Stimulated activated CD4-positive, alpha-beta T cell treated with anti-CD3 and anti-CD28 coated beads, Interleukin-4, amount 100 ng/mL, for 48 hours (primary cell): ENCODE measurements at regions not wholly inside any gene's neighbourhood (a gene's known extent, or its start where the extent isn't known, plus 50 kb on each side); places are given as distances from the start of the nearest gene placed in this dataset.

ENCODE experiments used
- DNase-seq, 2 donors: peaks; one replicate each; pipeline ENCODE4 v3.0.0-alpha.2; 2020; ENCODE audit warnings: low read depth in 2 of 2

DNA sequence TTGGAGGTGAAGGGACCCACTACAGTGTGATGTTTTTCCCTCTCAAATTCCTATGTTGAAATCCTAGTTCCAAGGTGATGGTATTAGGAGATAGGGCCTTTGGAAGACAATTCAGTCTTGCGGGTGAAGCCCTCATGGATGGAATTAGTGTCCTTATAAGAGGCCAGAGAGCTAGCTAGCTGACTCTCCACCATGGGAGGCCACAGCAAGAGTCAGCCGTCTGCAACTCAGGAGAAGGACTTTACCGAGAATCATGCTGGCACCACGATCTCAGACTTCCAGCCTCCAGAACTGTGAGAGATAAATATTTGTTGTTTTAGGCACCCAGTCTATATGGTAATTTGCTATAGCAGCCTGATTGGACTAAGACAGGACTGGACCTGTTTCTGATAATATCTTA is 461.4 kb downstream of the TSN start:
- DNase-seq: no peak

DNA sequence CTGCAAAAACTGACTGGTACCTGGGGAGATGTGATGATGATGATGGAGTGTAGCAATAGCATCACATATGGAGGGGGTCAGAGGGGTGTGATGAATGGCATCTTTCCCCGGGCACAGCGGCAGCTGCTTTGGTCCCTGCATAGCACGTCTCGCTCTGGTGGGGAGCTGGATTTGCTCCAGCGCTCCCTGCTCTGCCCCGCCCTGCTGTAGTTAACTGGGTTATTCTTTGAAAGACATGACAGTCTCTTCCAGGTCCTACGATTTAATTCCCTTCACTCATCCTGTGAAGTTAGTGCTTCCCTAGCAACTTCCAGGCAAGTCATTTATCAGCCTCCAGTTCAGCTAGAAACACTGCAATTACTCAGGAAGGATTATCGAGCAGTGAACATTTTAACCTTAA is 463.1 kb downstream of the TSN start:
- DNase-seq: no peak

DNA sequence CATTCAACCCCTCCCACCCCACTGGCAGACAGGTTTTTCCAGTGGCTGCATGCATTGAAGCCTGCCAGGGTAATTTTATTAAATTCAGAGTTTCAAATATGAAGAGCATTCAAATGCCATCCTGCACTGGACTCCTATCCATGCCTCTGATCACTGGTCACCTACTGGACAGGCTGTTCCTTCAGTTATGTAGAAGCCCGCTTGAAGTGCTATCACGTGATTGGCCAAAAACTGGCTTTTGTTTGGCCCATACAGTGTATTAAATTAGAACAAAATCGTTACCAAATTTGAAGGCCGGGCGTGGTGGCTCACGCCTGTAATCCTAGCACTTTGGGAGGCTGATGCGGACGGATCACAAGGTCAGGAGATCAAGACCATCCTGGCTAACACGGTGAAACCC is 464.1 kb downstream of the TSN start:
- no peak for DNase-seq

DNA sequence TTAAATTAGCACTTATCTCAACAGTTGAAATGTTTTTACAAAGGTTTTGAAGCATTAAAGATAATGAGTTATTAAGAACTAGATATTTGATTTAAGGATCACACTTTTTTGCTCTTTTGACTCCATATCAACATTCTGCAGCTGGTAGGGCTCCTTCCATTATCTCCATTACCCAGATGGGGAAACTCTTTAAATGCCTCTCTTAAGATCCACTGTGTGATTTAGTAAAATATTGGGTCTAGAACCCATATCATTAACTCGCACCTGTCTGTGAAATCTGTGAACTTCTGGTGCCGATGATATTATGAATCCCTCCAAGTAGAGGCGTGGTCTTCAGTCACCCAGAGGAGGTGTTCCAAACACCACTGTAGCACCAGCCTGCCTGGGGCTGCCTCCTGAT is 466.2 kb downstream of the TSN start:
- DNase-seq: no peak

DNA sequence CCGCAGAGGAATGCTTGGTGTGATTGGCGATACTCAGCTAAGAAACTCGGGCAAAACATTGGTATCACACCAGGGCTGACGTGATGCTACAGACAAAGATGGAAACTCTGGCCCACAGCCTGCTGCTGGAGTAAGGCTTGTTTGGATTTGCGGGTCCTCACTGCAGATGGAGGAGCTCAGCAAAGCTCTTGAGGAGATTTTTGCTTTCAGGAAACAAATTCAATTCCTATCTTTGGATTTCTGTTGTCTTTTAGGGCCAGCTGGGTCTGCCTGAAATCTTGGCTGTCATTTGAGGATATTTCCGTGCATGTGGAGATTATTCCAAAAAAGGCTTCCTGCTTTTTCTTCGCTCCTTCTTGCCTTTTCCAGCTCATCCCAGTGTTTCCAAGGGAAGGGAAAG is 475.8 kb downstream of the TSN start:
- DNase-seq: no peak

DNA sequence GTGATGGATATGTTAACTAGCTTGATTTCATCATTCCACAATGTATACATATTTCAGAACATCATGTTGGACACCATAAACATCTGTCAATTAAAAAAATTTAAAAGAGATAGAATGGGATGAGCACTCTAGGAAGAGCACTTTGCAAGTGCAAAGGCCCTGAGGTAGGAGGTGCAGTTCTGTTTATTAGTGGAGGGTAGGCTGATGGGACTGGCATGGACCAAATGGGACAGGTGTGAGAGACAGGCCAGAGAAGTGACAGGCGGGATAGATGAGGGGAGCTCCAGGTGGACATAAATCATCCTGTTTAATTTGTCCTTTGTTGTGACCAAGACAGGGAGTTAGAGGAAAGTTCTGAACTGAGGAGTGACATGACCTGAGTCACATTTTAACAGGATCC is 477.9 kb downstream of the TSN start:
- DNase-seq: no peak

DNA sequence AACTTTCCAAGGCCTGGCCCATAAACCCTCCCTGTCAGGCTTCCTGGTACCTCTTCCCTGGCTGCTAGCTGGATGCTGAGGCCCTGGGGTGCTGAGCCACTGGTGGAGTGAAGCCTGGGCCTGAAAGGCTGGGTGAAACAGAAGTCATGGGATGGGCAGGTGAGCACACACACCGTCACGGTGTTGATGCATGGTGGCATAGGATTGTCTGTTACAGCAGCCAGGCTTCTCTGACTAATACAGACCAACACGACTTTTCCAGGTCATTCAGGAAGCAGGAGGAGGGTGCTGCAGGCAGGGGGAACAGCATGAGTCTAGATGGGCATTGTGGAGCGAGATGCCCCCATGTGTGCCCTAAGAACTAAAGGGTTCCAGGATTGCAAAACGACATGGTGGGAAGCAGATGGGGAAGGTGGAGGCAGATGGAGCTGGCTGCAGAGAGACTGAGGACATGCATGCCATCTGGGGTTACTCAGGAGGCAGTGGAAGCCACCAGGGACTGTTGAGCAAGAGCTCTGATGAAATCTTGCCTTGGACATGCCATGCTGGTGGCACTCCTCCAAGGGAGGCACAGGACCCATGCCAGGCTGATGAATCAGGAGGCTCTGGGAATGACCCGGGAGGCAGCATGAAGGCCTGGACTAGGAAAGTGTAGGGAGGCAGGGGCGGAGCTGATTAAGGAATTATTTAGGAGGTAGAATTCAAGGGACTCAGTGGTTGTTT is 480.9 kb downstream of the TSN start:
- DNase-seq: no peak

DNA sequence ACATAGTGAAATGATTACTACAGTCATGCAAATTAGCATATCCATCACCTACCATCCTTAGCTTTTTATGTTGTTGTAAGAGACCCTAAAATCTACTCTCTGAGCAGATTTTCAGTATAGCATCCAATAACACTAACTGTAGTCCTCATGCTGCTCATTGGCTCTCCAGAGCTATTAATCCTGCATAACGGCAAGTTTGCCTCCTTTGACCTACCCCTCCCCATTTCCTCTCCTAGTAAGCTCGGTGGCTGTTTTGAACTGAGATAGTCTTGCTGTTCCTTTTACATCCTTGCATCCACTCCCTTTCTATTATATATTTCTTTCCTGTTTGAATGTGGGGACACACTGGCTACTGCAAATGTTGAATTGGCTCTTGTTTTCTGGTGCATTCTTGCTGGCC is 481.5 kb downstream of the TSN start:
- DNase-seq: no peak

DNA sequence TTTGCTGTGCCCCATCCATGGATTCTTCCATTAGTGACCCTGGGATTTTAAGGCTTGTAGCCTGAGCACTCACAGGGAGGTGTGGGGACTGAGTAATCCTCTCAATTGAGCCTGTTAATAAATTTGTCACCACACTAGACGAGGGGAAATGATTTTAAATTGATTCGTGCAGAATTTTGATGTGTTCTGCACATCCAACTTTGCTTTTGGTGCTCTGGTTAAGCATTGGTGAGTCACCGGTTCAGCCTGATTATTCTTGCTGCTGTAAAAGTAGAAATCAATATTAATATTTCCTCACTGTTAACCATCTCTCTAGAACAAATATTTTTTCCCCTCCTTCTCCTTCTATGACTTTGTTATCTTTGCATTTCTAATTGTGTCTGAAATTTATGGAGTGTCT is 482.0 kb downstream of the TSN start:
- DNase-seq: no peak

DNA sequence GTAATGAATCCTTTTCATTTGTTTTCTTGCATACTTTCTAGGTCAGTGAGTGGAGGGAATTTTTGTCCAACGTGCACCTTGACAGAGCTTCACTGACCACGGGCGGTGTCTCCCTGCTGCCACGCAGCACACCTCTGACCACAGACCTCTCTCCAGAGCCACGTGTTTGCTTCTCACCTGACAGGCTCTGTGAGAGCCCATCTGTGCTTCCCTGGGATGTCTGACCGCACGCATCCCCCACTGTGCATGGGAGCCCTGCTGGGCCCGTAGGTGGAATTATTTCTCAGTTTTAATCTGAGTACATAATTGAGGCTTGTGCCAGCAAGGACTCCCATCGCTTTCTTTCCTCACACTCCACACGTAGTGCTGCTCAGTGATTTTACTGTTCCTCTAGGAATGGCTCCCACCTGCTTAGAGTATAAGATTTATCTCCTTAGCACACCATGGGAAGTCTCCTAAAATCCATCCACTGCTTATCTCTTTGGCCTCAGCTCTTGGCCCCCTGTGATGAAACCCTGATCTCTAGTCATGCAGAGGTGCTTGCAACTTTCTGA is 482.6 kb downstream of the TSN start:
- no peak for DNase-seq

DNA sequence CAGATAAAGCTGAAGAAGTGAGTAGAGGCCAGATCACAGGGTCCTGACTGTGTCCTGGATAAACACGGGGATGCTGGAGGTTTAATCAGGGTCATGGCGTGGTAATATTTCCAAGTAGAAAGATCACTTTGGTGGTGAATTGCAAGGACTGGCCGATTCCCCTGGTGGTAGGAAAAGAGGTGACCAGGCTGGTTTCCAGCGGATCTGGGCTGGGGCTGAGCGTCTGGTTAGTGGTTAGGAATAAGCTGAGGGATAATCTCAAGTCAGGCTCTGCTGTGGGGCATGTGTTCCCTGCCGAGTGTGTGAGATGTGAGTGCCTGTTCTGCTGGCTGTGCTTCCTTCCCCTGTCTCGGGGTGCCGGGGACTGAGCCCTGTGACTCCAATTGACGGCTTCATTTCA is 484.0 kb downstream of the TSN start:
- no peak for DNase-seq

DNA sequence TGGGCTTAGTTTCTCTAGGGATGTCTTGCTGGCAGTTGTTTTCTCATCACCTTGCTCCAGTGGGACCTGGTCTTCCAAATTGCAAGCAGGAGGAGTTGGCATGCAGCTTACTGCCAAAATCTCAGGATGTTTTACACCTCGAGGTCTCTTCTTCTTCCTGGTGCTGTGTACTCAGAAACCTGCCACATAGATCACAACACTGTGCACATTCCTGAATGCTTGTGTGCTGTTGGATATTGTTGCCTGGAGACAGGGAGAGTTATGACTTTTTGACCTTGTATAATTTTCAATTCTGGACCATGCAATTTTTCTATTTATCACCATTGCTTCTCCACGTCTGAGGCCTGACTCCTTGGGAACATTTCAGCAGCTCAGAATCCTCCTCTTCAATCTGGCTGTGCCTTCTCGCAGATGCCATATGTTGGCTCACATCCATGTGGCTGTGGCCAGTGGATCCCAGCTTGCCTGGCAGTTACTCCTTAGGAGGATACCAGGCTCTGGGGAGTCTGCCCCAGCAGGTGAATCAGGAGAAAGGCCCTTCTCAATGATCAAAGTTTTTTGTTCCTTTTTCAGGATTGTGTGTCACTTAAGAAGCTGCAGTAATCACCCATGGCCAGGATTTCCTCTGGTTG is 489.3 kb downstream of the TSN start:
- DNase-seq: no peak

DNA sequence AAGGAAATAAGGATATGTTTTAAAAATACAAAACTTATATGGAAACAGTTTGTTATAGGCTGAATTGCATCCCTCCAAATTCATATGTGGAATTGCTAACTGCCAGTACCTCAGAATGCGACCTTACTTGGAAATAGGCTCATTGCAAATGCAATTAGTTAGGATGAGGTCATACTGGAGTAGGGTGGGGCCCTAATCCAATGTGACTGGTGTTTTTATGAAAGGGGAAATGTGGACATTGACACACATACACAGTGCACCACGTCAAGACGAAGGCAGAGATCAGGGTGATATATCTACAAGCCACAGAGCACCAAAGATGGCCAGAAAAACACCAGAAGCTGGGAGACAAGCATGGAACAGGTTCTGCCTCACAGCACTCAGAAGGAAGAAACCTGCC is 494.2 kb downstream of the TSN start:
- no peak for DNase-seq

DNA sequence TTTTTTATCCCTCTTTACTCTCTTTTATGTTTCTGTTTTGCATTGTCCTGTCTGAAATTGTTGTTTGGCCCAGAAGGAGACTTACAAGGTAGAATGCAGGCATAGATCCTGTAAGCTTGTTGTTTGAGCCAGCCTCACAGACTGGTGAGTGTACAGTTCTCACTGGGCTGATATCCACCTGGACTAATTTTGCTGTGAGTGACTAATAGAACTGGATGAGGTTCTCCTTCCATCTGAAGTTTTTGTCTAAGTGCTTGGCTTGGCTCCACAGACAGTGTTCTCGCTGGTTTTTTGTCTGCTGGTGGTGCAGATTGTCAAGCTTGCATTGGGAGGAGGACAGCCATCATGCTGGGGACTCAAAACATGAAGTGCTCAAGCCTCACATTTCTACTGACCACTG is 495.7 kb downstream of the TSN start:
- DNase-seq: no peak

DNA sequence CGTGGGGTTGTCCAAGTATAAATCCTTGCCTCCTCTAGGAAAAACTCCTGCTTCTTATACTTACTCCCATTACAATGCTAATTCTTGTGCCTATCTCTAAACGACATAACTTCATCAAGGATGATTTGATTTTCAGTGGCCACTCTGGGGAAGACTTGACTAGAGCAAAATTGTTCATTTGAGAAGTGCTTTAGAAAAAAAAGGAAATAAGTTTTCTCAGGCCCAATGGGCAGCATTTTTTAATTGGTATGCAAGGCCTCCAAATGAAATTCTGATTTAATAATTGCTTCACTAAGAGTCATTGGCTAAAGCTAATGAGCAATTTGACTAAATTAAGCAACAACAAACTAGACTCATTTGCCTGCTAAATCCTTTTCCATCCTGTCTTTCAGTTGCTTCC is 496.1 kb downstream of the TSN start:
- DNase-seq: no peak

DNA sequence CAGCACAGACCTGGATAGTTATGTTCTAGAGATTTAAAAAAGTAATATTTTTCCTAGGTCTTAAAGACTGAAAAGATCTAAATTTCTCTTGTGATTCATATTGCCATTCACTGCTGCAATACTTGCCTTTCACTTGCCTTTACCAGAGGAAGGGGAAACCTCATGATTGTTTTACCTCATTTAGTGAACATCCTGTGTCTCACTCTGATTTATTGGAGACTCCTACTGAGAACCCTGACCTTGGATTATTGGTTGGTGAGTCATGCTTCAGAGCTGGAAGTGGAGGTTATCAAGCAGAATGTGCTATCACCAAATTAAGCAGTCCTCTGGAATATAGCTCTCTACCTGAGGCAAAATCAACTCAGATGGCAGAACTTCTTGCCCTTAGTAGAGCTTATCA is 500.5 kb downstream of the TSN start:
- no peak for DNase-seq

DNA sequence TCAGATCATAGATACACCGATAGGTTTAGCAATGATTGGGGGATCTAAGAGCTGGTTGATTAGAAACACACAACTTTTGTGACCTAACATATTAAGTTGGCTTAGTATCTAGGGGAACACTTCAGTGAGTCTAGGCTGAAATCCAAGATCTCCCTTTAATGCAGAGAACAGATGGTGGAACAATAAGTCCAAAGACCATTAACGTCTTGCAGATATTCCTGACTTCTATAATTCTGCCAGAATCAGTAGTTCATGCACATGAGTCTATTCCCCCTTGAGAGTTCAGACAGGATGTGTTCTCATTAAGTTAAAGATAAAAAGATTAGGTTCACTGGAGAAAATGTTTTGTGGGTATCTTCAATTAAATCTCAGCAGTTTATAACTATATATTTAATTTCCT is 506.5 kb downstream of the TSN start:
- DNase-seq: no peak

DNA sequence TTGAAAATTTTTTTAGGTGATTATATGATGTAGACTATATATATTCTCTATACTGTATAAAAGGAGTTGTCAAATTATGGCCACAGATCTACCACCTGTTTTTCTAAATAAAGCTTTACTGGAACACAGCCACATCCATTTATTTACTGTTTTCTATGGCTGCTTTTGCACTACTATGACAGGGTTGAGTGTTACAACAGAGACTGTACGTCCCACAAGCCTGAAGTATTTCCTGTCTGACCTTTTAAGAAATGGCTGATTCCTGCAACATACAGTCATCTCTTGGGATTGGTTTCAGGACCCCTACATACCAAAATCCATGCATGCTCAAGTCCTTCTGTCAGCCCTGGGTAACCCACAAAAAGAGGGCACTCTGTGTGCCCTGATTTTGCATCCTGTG is 508.3 kb downstream of the TSN start:
- no peak for DNase-seq

DNA sequence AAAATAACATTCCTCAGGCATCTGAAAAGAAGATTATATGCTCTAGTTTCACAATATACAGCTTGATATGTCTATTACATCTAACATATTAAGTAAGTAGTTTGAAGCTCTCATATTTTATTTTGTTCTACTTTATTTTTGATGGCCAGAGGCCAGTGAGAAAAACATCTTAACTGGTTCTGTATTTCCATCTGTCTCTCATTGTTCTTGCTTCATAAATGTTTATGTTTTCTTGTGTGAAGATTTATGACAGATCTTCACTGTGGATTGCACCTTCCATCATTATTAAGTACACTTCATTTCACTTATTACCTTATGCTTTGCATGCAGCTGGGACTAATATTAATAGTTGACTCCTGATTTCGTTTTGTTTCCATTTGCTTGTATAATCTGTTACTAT is 511.2 kb downstream of the TSN start:
- DNase-seq: no peak

DNA sequence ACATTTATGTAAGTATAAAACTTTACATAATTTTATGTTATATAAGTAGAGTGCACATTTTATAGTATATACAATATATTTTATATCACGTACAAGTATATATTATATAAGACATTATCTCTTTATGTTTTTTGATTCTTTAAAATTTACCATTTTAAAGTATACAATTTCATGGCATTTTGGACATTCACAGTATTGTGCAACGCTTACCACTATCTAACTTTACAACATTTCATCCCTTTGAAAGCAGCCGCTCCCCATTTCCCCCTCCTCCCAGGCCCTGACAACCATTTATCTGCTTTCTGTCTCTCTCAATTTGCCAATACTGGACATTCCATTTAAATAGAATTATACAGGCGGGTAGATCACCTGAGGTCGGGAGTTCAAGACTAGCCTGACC is 512.5 kb downstream of the TSN start:
- no peak for DNase-seq

DNA sequence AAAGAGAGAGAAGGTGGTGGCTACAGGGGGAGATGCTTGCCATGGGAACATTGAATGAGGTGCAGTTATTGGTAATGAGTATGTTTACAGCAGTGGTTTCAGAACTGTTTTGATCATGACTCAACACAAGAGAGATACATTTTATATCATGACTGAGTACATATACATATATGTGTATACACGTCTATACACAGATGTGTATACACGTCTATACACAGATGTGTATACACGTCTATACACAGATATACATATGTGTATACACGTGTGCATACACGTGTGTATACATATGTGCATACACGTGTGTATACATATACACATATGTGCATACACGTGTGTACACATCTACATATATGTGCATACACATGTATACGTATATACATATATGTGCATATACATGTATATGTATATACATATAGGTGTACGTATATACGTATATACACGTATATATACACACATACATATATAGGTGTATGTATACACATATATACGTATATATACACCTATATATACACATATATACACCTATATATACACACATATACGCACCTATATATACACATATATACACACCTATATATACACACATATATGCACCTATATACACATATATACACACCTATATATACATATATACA is 518.5 kb downstream of the TSN start:
- no peak for DNase-seq

DNA sequence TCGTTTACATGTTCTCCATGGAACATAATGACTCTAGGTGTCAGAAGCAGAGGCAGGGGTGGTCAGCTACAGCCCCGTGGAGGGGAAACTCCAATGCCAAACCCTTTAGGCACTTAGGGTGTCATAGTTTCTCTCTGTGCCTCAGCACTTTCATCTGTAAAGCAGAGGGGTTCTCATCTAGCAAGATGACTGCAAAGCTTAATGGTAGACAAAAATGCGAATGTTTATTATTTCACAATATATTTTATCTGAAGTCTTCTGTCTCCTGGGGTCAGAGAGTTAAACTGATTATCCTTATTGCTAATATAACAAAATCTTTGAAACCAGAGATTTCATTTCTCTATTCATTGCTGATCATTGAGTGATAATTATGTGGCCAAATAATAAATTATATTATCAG is 522.5 kb downstream of the TSN start:
- no peak for DNase-seq

DNA sequence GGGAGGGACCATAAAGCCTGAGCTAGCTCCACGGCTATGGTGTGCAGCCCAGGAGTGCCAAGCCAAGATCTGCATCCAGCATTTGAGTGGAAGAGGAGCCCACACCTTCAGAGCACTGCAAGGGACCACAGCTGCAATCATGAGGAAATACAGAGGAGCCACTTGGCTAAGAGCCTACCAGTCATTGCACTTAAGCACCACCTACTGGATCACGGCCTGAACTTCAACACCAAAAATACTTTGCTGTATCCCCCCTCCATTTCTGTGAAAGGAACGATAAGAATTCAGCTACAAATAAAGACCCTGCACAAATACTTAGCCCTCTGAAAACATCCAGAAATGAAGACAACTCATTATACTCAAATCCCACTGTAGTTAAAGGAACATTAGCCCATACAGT is 545.3 kb downstream of the TSN start:
- DNase-seq: no peak
